Keratinocyte (primary cell): ENCODE measurements at regions not wholly inside any gene's neighbourhood (a gene's known extent, or its start where the extent isn't known, plus 50 kb on each side); places are given as distances from the start of the nearest gene placed in this dataset.

ENCODE experiments used
- EZH2 ChIP-seq: IDR thresholded peaks from one replicate; pipeline ENCODE4 v1.6.1; 2012; ENCODE audit warnings: inconsistent platforms, mild to moderate bottlenecking, low read length, moderate library complexity
- TF ChIP-seq, protein P1 (sequence below), 3 experiments: IDR thresholded peaks in 1 of 3; conservative IDR thresholded peaks in 1 of 3; optimal IDR thresholded peaks in 1 of 3; 2 replicates in 2 of 3; 3 replicates in 1 of 3; pipeline versions ENCODE3 to v1.5.1; 2011; ENCODE audit warnings: low read length in 3 of 3, mild to moderate bottlenecking in 3 of 3, moderate library complexity in 2 of 3, control low read depth in 1 of 3, inconsistent platforms in 1 of 3; ENCODE audit not compliant: insufficient read depth in 2 of 3; ENCODE audit errors: extremely low read depth in 1 of 3

DNA sequence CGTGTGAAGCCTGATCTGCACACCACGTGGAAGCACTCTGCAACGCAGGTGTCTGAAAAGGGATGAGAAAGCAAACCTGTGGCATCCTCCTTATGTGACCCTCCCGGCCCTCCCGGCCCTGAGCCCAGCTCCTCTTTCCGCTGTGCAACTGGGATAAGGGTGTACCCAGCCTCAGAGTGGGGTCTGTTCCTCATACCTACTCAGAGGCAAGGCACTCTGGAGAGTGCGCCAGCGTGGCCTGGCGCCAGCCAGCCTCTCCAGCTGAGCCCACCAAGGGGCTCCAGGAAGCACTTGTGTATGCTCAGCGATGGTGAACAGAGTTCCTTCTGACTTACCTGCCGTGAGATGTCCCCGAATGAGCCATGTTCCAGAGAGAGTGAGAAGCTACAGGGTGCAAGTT is 102.8 kb downstream of the IRX1 start:
- TF ChIP-seq EZH2, result no peak
- TF ChIP-seq, protein P1, sequence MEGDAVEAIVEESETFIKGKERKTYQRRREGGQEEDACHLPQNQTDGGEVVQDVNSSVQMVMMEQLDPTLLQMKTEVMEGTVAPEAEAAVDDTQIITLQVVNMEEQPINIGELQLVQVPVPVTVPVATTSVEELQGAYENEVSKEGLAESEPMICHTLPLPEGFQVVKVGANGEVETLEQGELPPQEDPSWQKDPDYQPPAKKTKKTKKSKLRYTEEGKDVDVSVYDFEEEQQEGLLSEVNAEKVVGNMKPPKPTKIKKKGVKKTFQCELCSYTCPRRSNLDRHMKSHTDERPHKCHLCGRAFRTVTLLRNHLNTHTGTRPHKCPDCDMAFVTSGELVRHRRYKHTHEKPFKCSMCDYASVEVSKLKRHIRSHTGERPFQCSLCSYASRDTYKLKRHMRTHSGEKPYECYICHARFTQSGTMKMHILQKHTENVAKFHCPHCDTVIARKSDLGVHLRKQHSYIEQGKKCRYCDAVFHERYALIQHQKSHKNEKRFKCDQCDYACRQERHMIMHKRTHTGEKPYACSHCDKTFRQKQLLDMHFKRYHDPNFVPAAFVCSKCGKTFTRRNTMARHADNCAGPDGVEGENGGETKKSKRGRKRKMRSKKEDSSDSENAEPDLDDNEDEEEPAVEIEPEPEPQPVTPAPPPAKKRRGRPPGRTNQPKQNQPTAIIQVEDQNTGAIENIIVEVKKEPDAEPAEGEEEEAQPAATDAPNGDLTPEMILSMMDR (optimal IDR thresholded peaks at IDR 0.05 in 1 of 3, IDR thresholded peaks at IDR 0.05 in 1 of 3, conservative IDR thresholded peaks at IDR 0.05 in 1 of 3; ENCODE audit: extremely low read depth in 1 of 3, insufficient read depth in 2 of 3, low read length in 3 of 3), result no peak
